ENCODE measurements at regions not wholly inside any gene's neighbourhood (a gene's known extent, or its start where the extent isn't known, plus 50 kb on each side); places are given as distances from the start of the nearest gene placed in this dataset.
"Not testable (repeated sequence)": the region's sequence is repeated elsewhere in the genome, so short reads cannot be mapped to it uniquely, and the experiment has no call there.

DNA sequence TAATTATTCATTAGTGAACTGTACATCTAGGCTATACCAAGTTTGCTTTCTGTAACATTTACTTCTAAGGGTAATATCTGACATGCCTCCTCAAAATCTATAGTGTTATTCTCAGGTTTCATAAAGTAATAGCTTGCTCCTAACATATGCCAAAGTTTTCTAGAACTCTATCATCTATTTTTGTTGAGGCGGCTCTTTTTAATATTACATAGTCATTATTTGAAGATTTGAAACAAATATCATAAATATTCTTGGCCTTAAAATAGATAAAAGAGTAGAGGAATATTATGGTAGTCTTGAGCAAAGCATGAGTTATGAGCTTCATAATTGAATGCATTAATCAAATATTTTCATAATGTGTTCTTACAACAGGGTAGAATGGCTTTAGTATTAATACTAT, 327.2 kb upstream of the KCND2 start:
- FAIRE-seq (no peak), DNase-seq (ENCODE audit: low read depth, low spot score) (no peak)
- no peaks in the 10 kb centered on the region for H3K4me1 ChIP-seq (ENCODE audit: control insufficient read depth, extremely low read depth, insufficient read depth, low read length)
- H3K4me2 ChIP-seq (ENCODE audit: control insufficient read depth, extremely low read depth, insufficient read depth, low read depth, low read length) = no peak overlapping the region
- TF ChIP-seq EZH2 (IDR thresholded peaks at IDR 0.05; ENCODE audit: low read length) = no peak
- TF ChIP-seq, protein P1, sequence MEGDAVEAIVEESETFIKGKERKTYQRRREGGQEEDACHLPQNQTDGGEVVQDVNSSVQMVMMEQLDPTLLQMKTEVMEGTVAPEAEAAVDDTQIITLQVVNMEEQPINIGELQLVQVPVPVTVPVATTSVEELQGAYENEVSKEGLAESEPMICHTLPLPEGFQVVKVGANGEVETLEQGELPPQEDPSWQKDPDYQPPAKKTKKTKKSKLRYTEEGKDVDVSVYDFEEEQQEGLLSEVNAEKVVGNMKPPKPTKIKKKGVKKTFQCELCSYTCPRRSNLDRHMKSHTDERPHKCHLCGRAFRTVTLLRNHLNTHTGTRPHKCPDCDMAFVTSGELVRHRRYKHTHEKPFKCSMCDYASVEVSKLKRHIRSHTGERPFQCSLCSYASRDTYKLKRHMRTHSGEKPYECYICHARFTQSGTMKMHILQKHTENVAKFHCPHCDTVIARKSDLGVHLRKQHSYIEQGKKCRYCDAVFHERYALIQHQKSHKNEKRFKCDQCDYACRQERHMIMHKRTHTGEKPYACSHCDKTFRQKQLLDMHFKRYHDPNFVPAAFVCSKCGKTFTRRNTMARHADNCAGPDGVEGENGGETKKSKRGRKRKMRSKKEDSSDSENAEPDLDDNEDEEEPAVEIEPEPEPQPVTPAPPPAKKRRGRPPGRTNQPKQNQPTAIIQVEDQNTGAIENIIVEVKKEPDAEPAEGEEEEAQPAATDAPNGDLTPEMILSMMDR (optimal IDR thresholded peaks at IDR 0.05 in 1 of 3, IDR thresholded peaks at IDR 0.05 in 1 of 3, conservative IDR thresholded peaks at IDR 0.05 in 1 of 3; ENCODE audit: extremely low read depth in 1 of 3, insufficient read depth in 2 of 3, low read length in 3 of 3) = no peak
- no peaks in the 10 kb centered on the region for H3K36me3 ChIP-seq (ENCODE audit: control insufficient read depth in 2 of 2, extremely low read depth in 1 of 2, insufficient read depth in 2 of 2, low read length in 2 of 2)
- no peaks in the 10 kb centered on the region for H3K9me1 ChIP-seq (ENCODE audit: control insufficient read depth, extremely low read depth, insufficient read depth, low read length)
- dilution Hi-C loops (cut with MboI; ENCODE audit: extremely low pct_ligation_motif_present, low sequenced_read_pairs) = no loop called here
- H3K79me2 ChIP-seq (ENCODE audit: control insufficient read depth, insufficient read depth, low read length) = no peaks in the 10 kb centered on the region
- H3K9me3 ChIP-seq (ENCODE audit: control insufficient read depth, low read depth, low read length) = no peaks in the 10 kb centered on the region
- H3K27me3 ChIP-seq (ENCODE audit: control insufficient read depth, extremely low read depth, insufficient read depth, low read length) = no peaks in the 10 kb centered on the region
- H2AFZ ChIP-seq (ENCODE audit: control insufficient read depth, low read length) = no peak overlapping the region
- H3K9ac ChIP-seq (ENCODE audit: control insufficient read depth, extremely low read depth, insufficient read depth, low read length) = no peak overlapping the region
- H3K4me3 ChIP-seq (ENCODE audit: control insufficient read depth in 2 of 3, extremely low read depth in 1 of 3, insufficient read depth in 2 of 3, low read depth in 1 of 3, low read length in 3 of 3) = no peak overlapping the region
- H4K20me1 ChIP-seq (ENCODE audit: control insufficient read depth, extremely low read depth, insufficient read depth, low read length) = no peaks in the 10 kb centered on the region
- no peak overlapping the region for H3K27ac ChIP-seq (ENCODE audit: control insufficient read depth, insufficient read depth, low read length)

DNA sequence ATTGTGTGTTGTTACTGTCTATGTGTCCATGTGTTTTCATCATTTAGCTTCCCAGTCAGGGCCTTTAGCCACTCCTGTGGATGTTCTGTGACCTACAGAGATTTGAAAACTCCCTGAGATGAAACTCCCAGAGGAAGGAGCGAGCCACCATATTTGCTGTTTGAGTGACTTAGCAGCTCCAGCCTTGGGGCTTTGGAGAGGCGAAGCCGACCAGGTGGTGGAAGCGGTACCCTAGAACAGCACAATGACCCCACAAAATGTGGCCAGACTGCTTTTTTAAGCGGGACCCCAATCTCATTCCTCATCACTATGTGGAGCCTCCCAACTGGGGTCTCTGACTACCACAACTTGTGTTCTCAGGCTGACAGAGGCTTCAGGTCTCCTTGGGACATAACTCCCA, 323.9 kb upstream of the KCND2 start:
- TF ChIP-seq, protein P1 (optimal IDR thresholded peaks at IDR 0.05 in 1 of 3, IDR thresholded peaks at IDR 0.05 in 1 of 3, conservative IDR thresholded peaks at IDR 0.05 in 1 of 3; ENCODE audit: extremely low read depth in 1 of 3, insufficient read depth in 2 of 3, low read length in 3 of 3) = no peak
- no peak for TF ChIP-seq EZH2 (IDR thresholded peaks at IDR 0.05; ENCODE audit: low read length)
- no peak overlapping the region for H3K4me3 ChIP-seq (ENCODE audit: control insufficient read depth in 2 of 3, extremely low read depth in 1 of 3, insufficient read depth in 2 of 3, low read depth in 1 of 3, low read length in 3 of 3)
- H3K27me3 ChIP-seq (ENCODE audit: control insufficient read depth, extremely low read depth, insufficient read depth, low read length) = no peaks in the 10 kb centered on the region
- H2AFZ ChIP-seq (ENCODE audit: control insufficient read depth, low read length) = no peak overlapping the region
- no peaks in the 10 kb centered on the region for H3K79me2 ChIP-seq (ENCODE audit: control insufficient read depth, insufficient read depth, low read length)
- H3K4me2 ChIP-seq (ENCODE audit: control insufficient read depth, extremely low read depth, insufficient read depth, low read depth, low read length) = no peak overlapping the region
- no peak for DNase-seq (ENCODE audit: low read depth, low spot score)
- no peak for FAIRE-seq
- H3K36me3 ChIP-seq (ENCODE audit: control insufficient read depth in 2 of 2, extremely low read depth in 1 of 2, insufficient read depth in 2 of 2, low read length in 2 of 2) = no peaks in the 10 kb centered on the region
- H3K9me3 ChIP-seq (ENCODE audit: control insufficient read depth, low read depth, low read length) = no peaks in the 10 kb centered on the region
- dilution Hi-C loops (cut with MboI; ENCODE audit: extremely low pct_ligation_motif_present, low sequenced_read_pairs) = no loop called here
- no peaks in the 10 kb centered on the region for H3K4me1 ChIP-seq (ENCODE audit: control insufficient read depth, extremely low read depth, insufficient read depth, low read length)
- H3K9me1 ChIP-seq (ENCODE audit: control insufficient read depth, extremely low read depth, insufficient read depth, low read length) = no peaks in the 10 kb centered on the region
- H4K20me1 ChIP-seq (ENCODE audit: control insufficient read depth, extremely low read depth, insufficient read depth, low read length) = no peaks in the 10 kb centered on the region
- no peak overlapping the region for H3K27ac ChIP-seq (ENCODE audit: control insufficient read depth, insufficient read depth, low read length)
- H3K9ac ChIP-seq (ENCODE audit: control insufficient read depth, extremely low read depth, insufficient read depth, low read length) = no peak overlapping the region

DNA sequence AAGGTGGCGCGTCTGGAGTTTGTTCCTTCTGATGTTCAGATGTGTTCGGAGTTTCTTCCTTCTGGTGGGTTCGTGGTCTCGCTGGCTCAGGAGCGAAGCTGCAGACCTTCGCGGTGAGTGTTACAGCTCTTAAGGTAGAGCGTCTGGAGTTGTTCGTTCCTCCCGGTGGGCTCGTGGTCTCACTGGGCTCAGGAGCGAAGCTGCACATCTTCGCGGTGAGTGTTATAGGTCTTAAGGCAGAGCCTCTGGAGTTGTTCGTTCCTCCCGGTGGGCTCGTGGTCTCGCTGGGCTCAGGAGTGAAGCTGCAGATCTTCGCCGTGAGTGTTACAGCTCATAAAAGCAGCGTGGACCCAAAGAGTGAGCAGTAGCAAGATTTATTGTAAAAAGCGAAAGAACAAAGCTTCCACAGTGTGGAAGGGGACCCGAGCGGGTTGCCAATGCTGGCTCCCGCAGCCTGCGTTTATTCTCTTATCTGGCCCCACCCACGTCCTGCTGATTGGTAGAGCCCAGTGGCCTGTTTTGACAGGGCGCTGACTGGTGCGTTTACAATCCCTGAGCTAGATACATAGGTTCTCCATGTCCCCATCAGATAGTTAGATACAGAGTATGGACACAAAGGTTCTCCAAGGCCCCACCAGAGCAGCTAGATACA, 322.5 kb upstream of the KCND2 start:
- DNase-seq (ENCODE audit: low read depth, low spot score); H3K36me3 ChIP-seq (ENCODE audit: control insufficient read depth in 2 of 2, extremely low read depth in 1 of 2, insufficient read depth in 2 of 2, low read length in 2 of 2); dilution Hi-C loops (cut with MboI; ENCODE audit: extremely low pct_ligation_motif_present, low sequenced_read_pairs); FAIRE-seq; H3K79me2 ChIP-seq (ENCODE audit: control insufficient read depth, insufficient read depth, low read length); H3K9ac ChIP-seq (ENCODE audit: control insufficient read depth, extremely low read depth, insufficient read depth, low read length); H3K9me3 ChIP-seq (ENCODE audit: control insufficient read depth, low read depth, low read length); H3K27me3 ChIP-seq (ENCODE audit: control insufficient read depth, extremely low read depth, insufficient read depth, low read length); H3K4me1 ChIP-seq (ENCODE audit: control insufficient read depth, extremely low read depth, insufficient read depth, low read length); H3K4me3 ChIP-seq (ENCODE audit: control insufficient read depth in 2 of 3, extremely low read depth in 1 of 3, insufficient read depth in 2 of 3, low read depth in 1 of 3, low read length in 3 of 3); H4K20me1 ChIP-seq (ENCODE audit: control insufficient read depth, extremely low read depth, insufficient read depth, low read length); H2AFZ ChIP-seq (ENCODE audit: control insufficient read depth, low read length); H3K27ac ChIP-seq (ENCODE audit: control insufficient read depth, insufficient read depth, low read length); H3K9me1 ChIP-seq (ENCODE audit: control insufficient read depth, extremely low read depth, insufficient read depth, low read length); H3K4me2 ChIP-seq (ENCODE audit: control insufficient read depth, extremely low read depth, insufficient read depth, low read depth, low read length): not testable (repeated sequence)

DNA sequence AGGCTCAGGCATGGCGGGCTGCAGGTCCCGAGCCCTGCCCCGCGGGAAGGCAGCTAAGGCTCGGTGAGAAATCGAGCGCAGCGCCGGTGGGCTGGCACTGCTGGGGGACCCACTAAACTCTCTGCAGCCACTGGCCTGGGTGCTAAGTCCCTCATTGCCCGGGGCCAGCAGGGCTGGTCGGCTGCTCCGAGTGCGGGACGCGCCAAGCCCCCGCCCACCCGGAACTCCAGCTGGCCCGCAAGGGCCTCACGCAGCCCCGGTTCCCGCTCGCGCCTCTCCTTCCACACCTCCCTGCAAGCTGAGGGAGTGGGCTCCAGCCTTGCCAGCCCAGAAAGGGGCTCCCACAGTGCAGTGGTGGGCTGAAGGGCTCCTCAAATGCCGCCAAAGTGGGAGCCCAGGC, 321.4 kb upstream of the KCND2 start:
- H3K36me3 ChIP-seq (ENCODE audit: control insufficient read depth in 2 of 2, extremely low read depth in 1 of 2, insufficient read depth in 2 of 2, low read length in 2 of 2); H3K4me1 ChIP-seq (ENCODE audit: control insufficient read depth, extremely low read depth, insufficient read depth, low read length); H3K9me1 ChIP-seq (ENCODE audit: control insufficient read depth, extremely low read depth, insufficient read depth, low read length); H3K27me3 ChIP-seq (ENCODE audit: control insufficient read depth, extremely low read depth, insufficient read depth, low read length); H3K79me2 ChIP-seq (ENCODE audit: control insufficient read depth, insufficient read depth, low read length); H2AFZ ChIP-seq (ENCODE audit: control insufficient read depth, low read length); H3K9me3 ChIP-seq (ENCODE audit: control insufficient read depth, low read depth, low read length); H4K20me1 ChIP-seq (ENCODE audit: control insufficient read depth, extremely low read depth, insufficient read depth, low read length); H3K27ac ChIP-seq (ENCODE audit: control insufficient read depth, insufficient read depth, low read length); H3K4me3 ChIP-seq (ENCODE audit: control insufficient read depth in 2 of 3, extremely low read depth in 1 of 3, insufficient read depth in 2 of 3, low read depth in 1 of 3, low read length in 3 of 3); FAIRE-seq; H3K4me2 ChIP-seq (ENCODE audit: control insufficient read depth, extremely low read depth, insufficient read depth, low read depth, low read length); H3K9ac ChIP-seq (ENCODE audit: control insufficient read depth, extremely low read depth, insufficient read depth, low read length); DNase-seq (ENCODE audit: low read depth, low spot score); dilution Hi-C loops (cut with MboI; ENCODE audit: extremely low pct_ligation_motif_present, low sequenced_read_pairs): not testable (repeated sequence)

Data from keratinocyte (primary cell).